MM.1S (cell line): ENCODE measurements at regions not wholly inside any gene's neighbourhood (a gene's known extent, or its start where the extent isn't known, plus 50 kb on each side); places are given as distances from the start of the nearest gene placed in this dataset.

Experiments
- DNase-seq: peaks from one replicate; pipeline ENCODE4 v3.0.0-alpha.2; 2015
- H2AFZ ChIP-seq: fragments of 300-600 bp; sonication (generic); 2 replicates; pipeline ENCODE4 v1.6.0; 2016; ENCODE audit warnings: antibody characterized with exemption, low read length
- H3F3A ChIP-seq: fragments of 300-600 bp; sonication (generic); 2 replicates; pipeline ENCODE4 v1.6.1; 2016; ENCODE audit warnings: mild to moderate bottlenecking, antibody characterized with exemption, low read length, moderate library complexity, mixed read lengths; ENCODE audit not compliant: insufficient read depth
- H3K27ac ChIP-seq: fragments of 300-600 bp; sonication (generic); 2 replicates; pipeline ENCODE4 v1.5.1; 2016; ENCODE audit warnings: mild to moderate bottlenecking, low read length
- H3K27me3 ChIP-seq: fragments of 300-600 bp; sonication (generic); replicated peaks from 2 replicates; pipeline ENCODE4 v1.6.0; 2016; ENCODE audit warnings: low read length; ENCODE audit not compliant: insufficient read depth
- H3K36me3 ChIP-seq: fragments of 300-600 bp; sonication (generic); replicated peaks from 2 replicates; pipeline ENCODE4 v1.6.1; 2016; ENCODE audit warnings: mild to moderate bottlenecking, low read length, mixed read lengths; ENCODE audit not compliant: insufficient read depth
- H3K4me1 ChIP-seq: fragments of 300-600 bp; sonication (generic); 2 replicates; pipeline ENCODE4 v1.6.1; 2016; ENCODE audit warnings: low read length, mixed read lengths
- H3K4me2 ChIP-seq: fragments of 300-600 bp; sonication (generic); 2 replicates; pipeline ENCODE4 v1.6.0; 2016; ENCODE audit warnings: low read depth, low read length
- H3K4me3 ChIP-seq: fragments of 300-600 bp; sonication (generic); 2 replicates; pipeline ENCODE4 v1.5.1; 2016; ENCODE audit warnings: low read length, mixed read lengths
- H3K79me2 ChIP-seq: fragments of 300-600 bp; sonication (generic); 2 replicates; pipeline ENCODE4 v1.6.1; 2016; ENCODE audit warnings: mixed run types, low read length, mixed read lengths
- H3K9ac ChIP-seq: fragments of 300-600 bp; sonication (generic); 2 replicates; pipeline ENCODE4 v1.6.1; 2016; ENCODE audit warnings: low read length, mixed read lengths
- H3K9me2 ChIP-seq: fragments of 300-600 bp; sonication (generic); replicated peaks from 2 replicates; pipeline ENCODE4 v1.6.1; 2016; ENCODE audit warnings: mild to moderate bottlenecking, low read length, mixed read lengths; ENCODE audit not compliant: insufficient read depth
- H3K9me3 ChIP-seq: fragments of 300-600 bp; sonication (generic); replicated peaks from 2 replicates; pipeline ENCODE4 v1.6.1; 2016; ENCODE audit warnings: mild to moderate bottlenecking, low read length, mixed read lengths; ENCODE audit not compliant: insufficient read depth
- H4K20me1 ChIP-seq: fragments of 300-600 bp; sonication (generic); 2 replicates; pipeline ENCODE4 v1.6.1; 2016; ENCODE audit warnings: mild to moderate bottlenecking, low read length, moderate library complexity, mixed read lengths; ENCODE audit not compliant: insufficient read depth
- EZH2 ChIP-seq: fragments of 300-600 bp; sonication (generic); optimal IDR thresholded peaks from 2 replicates; pipeline ENCODE3; 2017; ENCODE audit warnings: low read depth, mild to moderate bottlenecking, antibody characterized with exemption, low read length, mixed read lengths
- EZH2phosphoT487 ChIP-seq: fragments of 300-600 bp; sonication (generic); IDR thresholded peaks from 2 replicates; pipeline ENCODE4 v1.6.1; 2018; ENCODE audit warnings: antibody characterized with exemption, low read length
- TF ChIP-seq, protein P1 (sequence below): fragments of 300-600 bp; sonication (generic); IDR thresholded peaks from 2 replicates; pipeline ENCODE4 v1.5.1; 2016; ENCODE audit warnings: antibody characterized with exemption, low read length, mixed read lengths

GRCh38 chr13:53141336-53141735 lies 112.7 kb downstream of the OLFM4 start:
- DNase-seq, result no peak
- H3K9me2 ChIP-seq, result no peaks in the 10 kb centered on the region
- H3F3A ChIP-seq, result no peaks in the 10 kb centered on the region
- H3K4me1 ChIP-seq, result no peaks in the 10 kb centered on the region
- no peaks in the 10 kb centered on the region for H3K27me3 ChIP-seq
- H3K36me3 ChIP-seq, result no peaks in the 10 kb centered on the region
- H3K9ac ChIP-seq, result no peak overlapping the region
- H3K79me2 ChIP-seq, result no peaks in the 10 kb centered on the region
- no peak overlapping the region for H3K4me2 ChIP-seq
- no peak overlapping the region for H3K4me3 ChIP-seq
- no peaks in the 10 kb centered on the region for H4K20me1 ChIP-seq
- no peak overlapping the region for H3K27ac ChIP-seq
- no peak overlapping the region for H2AFZ ChIP-seq
- H3K9me3 ChIP-seq, result no peaks in the 10 kb centered on the region
- TF ChIP-seq EZH2 (no peak), EZH2phosphoT487 (no peak)
- TF ChIP-seq, protein P1, sequence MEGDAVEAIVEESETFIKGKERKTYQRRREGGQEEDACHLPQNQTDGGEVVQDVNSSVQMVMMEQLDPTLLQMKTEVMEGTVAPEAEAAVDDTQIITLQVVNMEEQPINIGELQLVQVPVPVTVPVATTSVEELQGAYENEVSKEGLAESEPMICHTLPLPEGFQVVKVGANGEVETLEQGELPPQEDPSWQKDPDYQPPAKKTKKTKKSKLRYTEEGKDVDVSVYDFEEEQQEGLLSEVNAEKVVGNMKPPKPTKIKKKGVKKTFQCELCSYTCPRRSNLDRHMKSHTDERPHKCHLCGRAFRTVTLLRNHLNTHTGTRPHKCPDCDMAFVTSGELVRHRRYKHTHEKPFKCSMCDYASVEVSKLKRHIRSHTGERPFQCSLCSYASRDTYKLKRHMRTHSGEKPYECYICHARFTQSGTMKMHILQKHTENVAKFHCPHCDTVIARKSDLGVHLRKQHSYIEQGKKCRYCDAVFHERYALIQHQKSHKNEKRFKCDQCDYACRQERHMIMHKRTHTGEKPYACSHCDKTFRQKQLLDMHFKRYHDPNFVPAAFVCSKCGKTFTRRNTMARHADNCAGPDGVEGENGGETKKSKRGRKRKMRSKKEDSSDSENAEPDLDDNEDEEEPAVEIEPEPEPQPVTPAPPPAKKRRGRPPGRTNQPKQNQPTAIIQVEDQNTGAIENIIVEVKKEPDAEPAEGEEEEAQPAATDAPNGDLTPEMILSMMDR, result no peak

DNA sequence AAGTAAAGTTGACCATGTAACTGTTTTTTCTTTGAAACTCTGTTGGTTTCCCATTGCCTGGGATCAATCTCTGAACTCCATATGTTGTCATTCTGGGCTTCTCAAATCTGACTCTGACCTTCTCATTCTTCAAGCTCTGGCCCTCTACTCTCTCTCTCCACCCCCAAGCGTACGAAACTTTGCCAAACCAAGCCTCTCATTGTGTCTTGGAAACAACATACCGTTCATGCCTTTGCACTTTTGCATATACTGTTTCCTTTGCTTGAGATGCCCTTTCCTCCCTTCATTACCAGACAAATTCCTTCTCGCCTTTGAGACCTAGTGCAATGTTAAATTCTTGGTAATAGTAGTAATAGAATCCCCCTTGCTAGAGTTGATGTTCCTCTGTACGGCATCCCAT lies 113.7 kb downstream of the OLFM4 start:
- Histone ChIP-seq H3K9me2 (no peaks in the 10 kb centered on the region), H3K4me1 (no peaks in the 10 kb centered on the region), H3F3A (no peaks in the 10 kb centered on the region), H3K9ac (no peak overlapping the region), H3K4me3 (no peak overlapping the region), H3K27me3 (no peaks in the 10 kb centered on the region), H3K9me3 (no peaks in the 10 kb centered on the region), H3K27ac (no peak overlapping the region), H3K4me2 (no peak overlapping the region), H2AFZ (no peak overlapping the region), H4K20me1 (no peaks in the 10 kb centered on the region), H3K79me2 (no peaks in the 10 kb centered on the region), H3K36me3 (no peaks in the 10 kb centered on the region)
- no peak for DNase-seq
- TF ChIP-seq, protein P1, result no peak
- TF ChIP-seq EZH2 (no peak), EZH2phosphoT487 (no peak)

DNA sequence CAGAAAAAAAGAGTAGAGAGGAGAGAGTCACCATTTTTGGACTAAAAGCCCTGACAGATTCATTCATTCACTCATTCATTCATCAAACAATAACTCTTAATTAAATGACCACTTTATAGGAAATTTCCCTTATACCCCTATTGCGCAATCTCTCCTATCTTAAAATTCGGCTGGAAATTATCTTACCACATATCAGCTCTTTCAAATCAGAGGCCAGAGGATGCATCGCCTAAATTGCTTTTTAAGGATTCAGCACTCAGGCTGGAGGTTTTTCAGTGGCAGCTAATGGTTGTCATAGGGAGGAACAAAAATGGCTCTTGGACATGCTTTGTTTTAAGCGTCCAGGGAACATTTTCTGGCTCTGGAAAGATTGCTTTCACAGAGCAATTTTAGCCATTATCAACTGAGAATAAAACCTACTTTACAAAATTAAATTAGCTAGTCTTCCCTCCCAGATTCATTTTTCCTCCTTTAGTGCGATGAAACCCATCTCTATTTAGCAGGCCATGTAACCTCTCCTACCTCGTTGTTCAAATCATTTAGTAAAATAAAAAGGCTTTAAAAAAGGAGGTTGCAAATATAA lies 115.2 kb downstream of the OLFM4 start:
- Histone ChIP-seq H3K27me3 (no peaks in the 10 kb centered on the region), H3K4me3 (no peak overlapping the region), H3K36me3 (no peaks in the 10 kb centered on the region), H3F3A (no peaks in the 10 kb centered on the region), H3K4me1 (no peaks in the 10 kb centered on the region), H3K9ac (no peak overlapping the region), H3K27ac (no peak overlapping the region), H2AFZ (no peak overlapping the region), H4K20me1 (no peaks in the 10 kb centered on the region), H3K9me3 (no peaks in the 10 kb centered on the region), H3K79me2 (no peaks in the 10 kb centered on the region), H3K4me2 (no peak overlapping the region), H3K9me2 (no peaks in the 10 kb centered on the region)
- TF ChIP-seq EZH2 (no peak), EZH2phosphoT487 (no peak)
- TF ChIP-seq, protein P1, result no peak
- no peak for DNase-seq
